Parathyroid adenoma (tissue), 2 donors: ENCODE measurements at regions not wholly inside any gene's neighbourhood (a gene's known extent, or its start where the extent isn't known, plus 50 kb on each side); places are given as distances from the start of the nearest gene placed in this dataset.

ENCODE experiments used
- H2AFZ ChIP-seq: fragments of 300-600 bp; sonication (generic); one replicate; pipeline ENCODE4 v1.7.0; 2017; ENCODE audit warnings: antibody characterized with exemption, mild to moderate bottlenecking
- H3K27ac ChIP-seq: fragments of 300-600 bp; sonication (generic); one replicate; pipeline ENCODE4 v1.7.0; 2017
- H3K27me3 ChIP-seq: fragments of 300-600 bp; sonication (generic); one replicate; pipeline ENCODE4 v1.7.0; 2017; ENCODE audit warnings: low read length; ENCODE audit not compliant: control insufficient read depth, insufficient read depth
- H3K36me3 ChIP-seq: fragments of 300-600 bp; sonication (generic); one replicate; pipeline ENCODE4 v1.7.0; 2017; ENCODE audit warnings: low read length; ENCODE audit not compliant: control insufficient read depth, insufficient read depth
- H3K4me1 ChIP-seq: fragments of 300-600 bp; sonication (generic); one replicate; pipeline ENCODE4 v1.7.0; 2017; ENCODE audit warnings: control low read depth
- H3K4me2 ChIP-seq: fragments of 300-600 bp; sonication (generic); one replicate; pipeline ENCODE4 v1.7.0; 2017; ENCODE audit warnings: low read length
- H3K4me3 ChIP-seq: fragments of 300-600 bp; sonication (generic); one replicate; pipeline ENCODE4 v1.7.0; 2017; ENCODE audit warnings: low read depth, low read length
- H3K79me2 ChIP-seq: fragments of 300-600 bp; sonication (generic); one replicate; pipeline ENCODE4 v1.7.0; 2017; ENCODE audit warnings: control low read depth
- H3K9ac ChIP-seq: fragments of 300-600 bp; sonication (generic); one replicate; pipeline ENCODE4 v1.7.0; 2017; ENCODE audit warnings: mild to moderate bottlenecking
- H3K9me3 ChIP-seq: fragments of 300-600 bp; sonication (generic); one replicate; pipeline ENCODE4 v1.7.0; 2017; ENCODE audit warnings: low read length; ENCODE audit not compliant: control insufficient read depth
- CTCF ChIP-seq: fragments of 300-600 bp; sonication (generic); IDR thresholded peaks from one replicate; pipeline ENCODE4 v1.7.0; 2017; ENCODE audit warnings: antibody characterized with exemption, mild to moderate bottlenecking
- donor health status: primary hyperparathyroidism.

DNA sequence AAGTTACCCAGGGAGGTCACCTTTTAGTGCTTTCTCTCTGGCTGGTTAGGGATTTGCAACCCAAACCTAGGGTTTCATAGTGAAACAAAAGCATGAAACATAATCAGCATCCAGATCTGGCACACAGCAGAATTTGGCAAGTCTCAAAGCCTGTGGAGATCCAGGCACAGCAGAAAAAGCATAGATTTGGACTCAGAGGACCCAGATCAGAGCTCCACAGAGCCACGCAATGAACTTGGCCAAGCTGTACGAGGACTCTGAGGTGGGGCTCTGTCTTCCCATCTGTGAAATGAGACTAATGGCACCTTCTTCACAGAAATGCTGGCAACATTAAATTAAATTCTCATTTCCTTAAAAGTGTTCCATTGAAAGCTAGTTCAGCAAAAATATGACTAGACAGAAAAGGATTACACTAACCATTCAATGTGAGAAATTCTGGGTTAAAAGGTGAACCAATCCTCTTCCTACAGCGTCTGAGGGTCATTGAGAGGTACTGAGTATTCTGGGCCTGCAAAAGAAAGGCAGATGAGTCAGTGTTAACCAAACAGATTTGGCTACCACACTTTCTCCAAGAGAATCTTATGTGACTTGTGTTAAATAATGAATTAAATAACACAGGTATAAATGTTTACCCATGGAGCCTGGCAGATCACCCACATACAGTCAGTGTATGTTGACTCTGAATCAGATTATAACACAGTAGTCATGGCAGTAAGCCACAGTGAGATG, 266.3 kb downstream of the MREG start:
- Histone ChIP-seq H3K79me2 (no peaks in the 10 kb centered on the region), H3K4me3 (no peak overlapping the region), H3K9ac (no peak overlapping the region), H2AFZ (no peak overlapping the region), H3K9me3 (no peaks in the 10 kb centered on the region), H3K27ac (no peak overlapping the region), H3K36me3 (no peaks in the 10 kb centered on the region), H3K27me3 (no peaks in the 10 kb centered on the region), H3K4me2 (no peak overlapping the region), H3K4me1 (peaks cover 36% of the 10 kb centered on the region)
- no peak for TF ChIP-seq CTCF

- no peaks in the 10 kb centered on the region for H3K79me2 ChIP-seq
- no peak overlapping the region for H3K27ac ChIP-seq
- no peaks in the 10 kb centered on the region for H3K9me3 ChIP-seq
- H3K4me3 ChIP-seq: no peak overlapping the region
- H3K4me2 ChIP-seq: no peak overlapping the region
- no peak overlapping the region for H2AFZ ChIP-seq
- no peak overlapping the region for H3K9ac ChIP-seq
- no peaks in the 10 kb centered on the region for H3K27me3 ChIP-seq
- H3K36me3 ChIP-seq: no peaks in the 10 kb centered on the region
- peaks cover 36% of the 10 kb centered on the region for H3K4me1 ChIP-seq
- TF ChIP-seq CTCF: no peak
Observed at GRCh38 chr2:215746226-215746886, 267.0 kb downstream of the MREG start.

DNA sequence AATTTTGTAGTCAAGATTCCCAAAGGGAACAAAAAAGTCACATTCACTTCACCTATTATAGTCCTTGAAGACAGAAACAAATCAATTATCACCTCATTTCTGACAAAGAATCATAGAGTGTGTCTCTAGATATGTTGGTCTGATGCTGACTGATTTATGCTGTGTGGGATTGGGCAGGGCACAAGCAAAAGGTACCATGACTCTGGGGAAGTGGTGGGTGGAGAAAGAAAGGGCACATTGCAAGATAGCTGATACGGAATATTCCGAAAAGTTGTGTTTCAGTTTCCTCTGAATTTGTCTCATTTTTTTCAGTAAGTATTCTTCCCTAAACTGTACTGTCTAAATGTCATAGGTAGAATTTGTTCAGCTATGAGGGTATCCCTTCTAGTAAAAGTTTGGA, 268.0 kb downstream of the MREG start:
- H3K9me3 ChIP-seq: no peaks in the 10 kb centered on the region
- no peak overlapping the region for H2AFZ ChIP-seq
- no peaks in the 10 kb centered on the region for H3K36me3 ChIP-seq
- no peak overlapping the region for H3K4me2 ChIP-seq
- no peaks in the 10 kb centered on the region for H3K79me2 ChIP-seq
- no peak overlapping the region for H3K27ac ChIP-seq
- no peak overlapping the region for H3K9ac ChIP-seq
- peaks cover 35% of the 10 kb centered on the region for H3K4me1 ChIP-seq
- H3K4me3 ChIP-seq: no peak overlapping the region
- no peaks in the 10 kb centered on the region for H3K27me3 ChIP-seq
- no peak for TF ChIP-seq CTCF

DNA sequence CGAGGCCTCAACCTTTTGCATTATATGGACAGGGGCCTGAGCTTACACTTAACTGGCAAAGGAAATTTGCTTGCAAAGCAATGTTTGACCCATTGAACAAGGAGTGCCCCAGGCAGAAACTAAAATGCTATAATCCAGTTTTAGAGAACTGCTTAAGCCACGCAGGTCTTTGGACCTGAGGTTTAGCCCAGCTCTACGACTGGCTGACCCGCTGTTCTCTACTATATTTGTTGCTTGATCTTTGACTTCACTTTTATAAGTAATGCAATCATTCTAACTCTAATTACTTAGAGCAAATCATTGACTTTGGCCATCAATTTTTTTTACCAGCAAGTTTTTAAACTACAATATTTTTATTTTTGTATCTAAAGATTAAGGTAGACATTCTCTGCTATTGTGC, 268.8 kb downstream of the MREG start:
- Histone ChIP-seq H3K27me3 (no peaks in the 10 kb centered on the region), H3K27ac (no peak overlapping the region), H3K9ac (no peak overlapping the region), H2AFZ (no peak overlapping the region), H3K9me3 (no peaks in the 10 kb centered on the region), H3K4me1 (peaks cover 27% of the 10 kb centered on the region), H3K4me3 (no peak overlapping the region), H3K79me2 (no peaks in the 10 kb centered on the region), H3K4me2 (no peak overlapping the region), H3K36me3 (no peaks in the 10 kb centered on the region)
- TF ChIP-seq CTCF: no peak

DNA sequence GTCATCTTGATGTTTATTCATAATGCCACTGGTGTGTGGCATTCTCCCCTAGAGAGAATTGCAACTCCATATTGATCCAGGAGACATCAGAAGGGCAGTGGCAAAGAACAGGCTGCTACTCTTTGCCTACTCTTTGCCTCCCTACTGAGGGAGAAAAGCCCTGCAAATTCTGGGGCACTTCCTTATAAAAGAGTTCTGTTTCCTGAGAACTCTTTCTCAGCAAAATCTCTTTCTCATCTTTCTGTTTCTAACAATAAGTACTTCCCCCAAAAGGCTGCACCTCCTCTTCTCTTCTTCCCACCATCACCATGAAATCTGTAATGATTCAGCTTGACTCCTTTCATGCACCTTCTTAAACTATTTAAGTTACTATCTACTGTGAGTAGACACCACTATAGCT, 270.3 kb downstream of the MREG start:
- peaks cover 2% of the 10 kb centered on the region for H3K36me3 ChIP-seq

More for the DNA sequence above, 270.3 kb downstream of the MREG start:
- H2AFZ ChIP-seq: no peak overlapping the region
- no peaks in the 10 kb centered on the region for H3K79me2 ChIP-seq
- no peaks in the 10 kb centered on the region for H3K9me3 ChIP-seq
- H3K27me3 ChIP-seq: no peaks in the 10 kb centered on the region
- TF ChIP-seq CTCF: no peak
- H3K4me2 ChIP-seq: no peak overlapping the region
- no peak overlapping the region for H3K27ac ChIP-seq
- no peak overlapping the region for H3K9ac ChIP-seq
- H3K4me1 ChIP-seq: peaks cover 12% of the 10 kb centered on the region
- no peak overlapping the region for H3K4me3 ChIP-seq
